CD14-positive monocyte (primary cell): ENCODE measurements at regions not wholly inside any gene's neighbourhood (a gene's known extent, or its start where the extent isn't known, plus 50 kb on each side); places are given as distances from the start of the nearest gene placed in this dataset.

Experiments
- DNase-seq, 3 donors: peaks; one replicate each; pipeline ENCODE4 v3.0.0-alpha.2; 2011 to 2022
- H2AFZ ChIP-seq: 2 replicates; pipeline ENCODE4 v1.6.0; 2012; ENCODE audit warnings: mild to moderate bottlenecking, low read depth, low read length, inconsistent platforms; ENCODE audit not compliant: insufficient read depth, poor library complexity, severe bottlenecking
- H3K27ac ChIP-seq, 2 donors: 1 replicate in 1 of 2; 2 replicates in 1 of 2; pipeline ENCODE4 v1.5.1; 2012 to 2013; ENCODE audit warnings: low read length in 2 of 2, control low read depth in 1 of 2, inconsistent platforms in 1 of 2, low read depth in 1 of 2, mild to moderate bottlenecking in 1 of 2
- H3K27me3 ChIP-seq, 2 donors: one replicate each; pipeline versions ENCODE4 v1.6.0 to v1.6.1; 2011 to 2013; ENCODE audit warnings: low read length in 2 of 2; ENCODE audit not compliant: control insufficient read depth in 2 of 2, insufficient read depth in 2 of 2
- H3K36me3 ChIP-seq, 2 donors: replicated peaks in 1 of 2; 1 replicate in 1 of 2; 2 replicates in 1 of 2; pipeline versions ENCODE4 v1.5.1 to v1.6.1; 2012 to 2013; ENCODE audit warnings: low read length in 2 of 2, control low read depth in 1 of 2, inconsistent platforms in 1 of 2, mild to moderate bottlenecking in 1 of 2; ENCODE audit not compliant: insufficient read depth in 2 of 2, control insufficient read depth in 1 of 2
- H3K4me1 ChIP-seq, 2 donors: 1 replicate in 1 of 2; 2 replicates in 1 of 2; pipeline versions ENCODE4 v1.5.1 to v1.6.1; 2012 to 2013; ENCODE audit warnings: low read length in 2 of 2, control low read depth in 1 of 2, inconsistent platforms in 1 of 2, mild to moderate bottlenecking in 1 of 2, moderate library complexity in 1 of 2; ENCODE audit not compliant: insufficient read depth in 2 of 2, control insufficient read depth in 1 of 2
- H3K4me2 ChIP-seq: replicated peaks from 2 replicates; pipeline ENCODE3; 2012; ENCODE audit warnings: low read length, moderate library complexity, mild to moderate bottlenecking; ENCODE audit not compliant: poor library complexity, severe bottlenecking; ENCODE audit errors: extremely low read depth
- H3K4me3 ChIP-seq, 3 experiments: fragments of 200-600 bp in 1 of 3; sonication (generic) in 1 of 3; replicated peaks in 1 of 3; 1 replicate in 2 of 3; 2 replicates in 1 of 3; pipeline ENCODE4 v1.5.1; 2011 to 2013; ENCODE audit warnings: low read length in 3 of 3, mild to moderate bottlenecking in 3 of 3, control low read depth in 2 of 3, low read depth in 2 of 3, inconsistent platforms in 1 of 3, moderate library complexity in 1 of 3
- H3K79me2 ChIP-seq: 2 replicates; pipeline ENCODE4 v1.6.0; 2012; ENCODE audit warnings: mild to moderate bottlenecking, control low read depth, inconsistent platforms, low read length, moderate library complexity; ENCODE audit not compliant: insufficient read depth
- H3K9ac ChIP-seq: 2 replicates; pipeline ENCODE4 v1.6.0; 2017; ENCODE audit warnings: low read length, mild to moderate bottlenecking; ENCODE audit not compliant: insufficient read depth, poor library complexity, severe bottlenecking
- H3K9me3 ChIP-seq, 2 donors: replicated peaks in 1 of 2; 1 replicate in 1 of 2; 2 replicates in 1 of 2; pipeline versions ENCODE4 v1.5.1 to v1.6.1; 2012 to 2013; ENCODE audit warnings: low read length in 2 of 2, control low read depth in 1 of 2; ENCODE audit not compliant: control insufficient read depth in 1 of 2, insufficient read depth in 1 of 2
- H4K20me1 ChIP-seq: 2 replicates; pipeline ENCODE4 v1.6.0; 2012; ENCODE audit warnings: mild to moderate bottlenecking, low read length, control low read depth, moderate library complexity; ENCODE audit not compliant: insufficient read depth
- H3K27ac Mint-ChIP-seq, 7 donors: one replicate each; pipeline ENCODE4 v1.8.0; 2020; ENCODE audit warnings: mild to moderate bottlenecking in 7 of 7, mixed read lengths in 7 of 7, moderate library complexity in 6 of 7, inconsistent platforms in 2 of 7
- H3K27me3 Mint-ChIP-seq, 3 donors: one replicate each; pipeline ENCODE4 v1.8.0; 2021 to 2022; ENCODE audit warnings: low read depth in 3 of 3, mild to moderate bottlenecking in 3 of 3, mixed read lengths in 3 of 3, moderate library complexity in 3 of 3, inconsistent platforms in 1 of 3
- H3K36me3 Mint-ChIP-seq, 2 donors: one replicate each; pipeline ENCODE4 v1.8.0; 2020; ENCODE audit warnings: mixed read lengths in 2 of 2, inconsistent platforms in 1 of 2, mild to moderate bottlenecking in 1 of 2
- H3K4me1 Mint-ChIP-seq: one replicate; pipeline ENCODE4 v1.8.0; 2020; ENCODE audit warnings: mild to moderate bottlenecking, mixed read lengths
- H3K4me3 Mint-ChIP-seq, 2 donors: one replicate each; pipeline ENCODE4 v1.8.0; 2020; ENCODE audit warnings: mild to moderate bottlenecking in 2 of 2, mixed read lengths in 2 of 2, moderate library complexity in 1 of 2
- H3K9me3 Mint-ChIP-seq, 7 donors: one replicate each; pipeline ENCODE4 v1.8.0; 2020 to 2022; ENCODE audit warnings: mixed read lengths in 7 of 7, mild to moderate bottlenecking in 6 of 7, moderate library complexity in 6 of 7, inconsistent platforms in 2 of 7
- WGBS: methylation state at CpG from one replicate; pipeline ENCODE4 v1.1.5; 2013; ENCODE audit warnings: missing lambda C conversion rate; ENCODE audit not compliant: insufficient coverage; 5-methylcytosine and 5-hydroxymethylcytosine counted together
- intact Hi-C, 2 donors: fragments of 100-400 bp; cut with micrococcal nuclease; formaldehyde crosslinking; loops; one replicate each; pipeline versions ENCODE4 v1.15.0 to v1.15.1; 2023
- TF ChIP-seq, protein P1 (sequence below): fragments of 200-600 bp; IDR thresholded peaks from one replicate; pipeline ENCODE4 v1.8.0; 2022; ENCODE audit warnings: antibody characterized with exemption, mild to moderate bottlenecking

DNA sequence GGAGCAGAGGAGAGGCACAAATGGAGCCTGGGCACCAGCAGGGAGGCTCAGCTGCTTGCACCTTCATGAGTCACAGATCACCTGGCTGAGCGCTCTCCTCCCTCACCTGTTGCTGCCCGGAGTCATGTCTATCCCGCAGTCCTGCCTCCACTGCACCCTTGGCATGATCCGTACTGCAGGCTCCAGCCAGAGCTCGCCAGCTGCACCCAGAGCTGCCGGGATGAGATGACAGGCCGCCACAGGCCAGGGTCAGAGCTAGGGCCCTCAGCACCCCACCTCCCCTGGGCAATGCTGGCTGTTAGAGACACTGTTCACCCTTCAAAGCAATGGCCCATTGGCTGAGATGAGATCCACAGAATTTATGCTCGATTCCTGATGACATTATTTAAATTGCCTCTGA lies 702.8 kb downstream of the TBC1D22A start:
- 91% methylated on average over 8 of the region's 8 CpGs for WGBS
- no peak overlapping the region for H3K27ac ChIP-seq
- H3K4me3 ChIP-seq: no peak overlapping the region
- H3K79me2 ChIP-seq: no peaks in the 10 kb centered on the region
- no peaks in the 10 kb centered on the region for H3K36me3 ChIP-seq
- no peak for DNase-seq
- H3K9me3 ChIP-seq: peaks cover 26 to 27% of the 10 kb centered on the region in 2 donors
- no peak overlapping the region for H3K27ac Mint-ChIP-seq
- H3K9ac ChIP-seq: no peak overlapping the region
- H3K27me3 ChIP-seq: no peaks in the 10 kb centered on the region
- H3K4me1 ChIP-seq: no peaks in the 10 kb centered on the region
- no peaks in the 10 kb centered on the region for H3K4me1 Mint-ChIP-seq
- no peak overlapping the region for H3K4me3 Mint-ChIP-seq
- TF ChIP-seq, protein P1, sequence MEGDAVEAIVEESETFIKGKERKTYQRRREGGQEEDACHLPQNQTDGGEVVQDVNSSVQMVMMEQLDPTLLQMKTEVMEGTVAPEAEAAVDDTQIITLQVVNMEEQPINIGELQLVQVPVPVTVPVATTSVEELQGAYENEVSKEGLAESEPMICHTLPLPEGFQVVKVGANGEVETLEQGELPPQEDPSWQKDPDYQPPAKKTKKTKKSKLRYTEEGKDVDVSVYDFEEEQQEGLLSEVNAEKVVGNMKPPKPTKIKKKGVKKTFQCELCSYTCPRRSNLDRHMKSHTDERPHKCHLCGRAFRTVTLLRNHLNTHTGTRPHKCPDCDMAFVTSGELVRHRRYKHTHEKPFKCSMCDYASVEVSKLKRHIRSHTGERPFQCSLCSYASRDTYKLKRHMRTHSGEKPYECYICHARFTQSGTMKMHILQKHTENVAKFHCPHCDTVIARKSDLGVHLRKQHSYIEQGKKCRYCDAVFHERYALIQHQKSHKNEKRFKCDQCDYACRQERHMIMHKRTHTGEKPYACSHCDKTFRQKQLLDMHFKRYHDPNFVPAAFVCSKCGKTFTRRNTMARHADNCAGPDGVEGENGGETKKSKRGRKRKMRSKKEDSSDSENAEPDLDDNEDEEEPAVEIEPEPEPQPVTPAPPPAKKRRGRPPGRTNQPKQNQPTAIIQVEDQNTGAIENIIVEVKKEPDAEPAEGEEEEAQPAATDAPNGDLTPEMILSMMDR: no peak
- H3K27me3 Mint-ChIP-seq: peaks cover 0 to 3% (median 2%) of the 10 kb centered on the region in 3 donors
- H4K20me1 ChIP-seq: no peaks in the 10 kb centered on the region
- H3K36me3 Mint-ChIP-seq: no peaks in the 10 kb centered on the region
- no peak overlapping the region for H2AFZ ChIP-seq
- intact Hi-C loops: no loop called here
- H3K9me3 Mint-ChIP-seq: peaks cover 12 to 33% (median 23%) of the 10 kb centered on the region in 7 donors
- no peak overlapping the region for H3K4me2 ChIP-seq

DNA sequence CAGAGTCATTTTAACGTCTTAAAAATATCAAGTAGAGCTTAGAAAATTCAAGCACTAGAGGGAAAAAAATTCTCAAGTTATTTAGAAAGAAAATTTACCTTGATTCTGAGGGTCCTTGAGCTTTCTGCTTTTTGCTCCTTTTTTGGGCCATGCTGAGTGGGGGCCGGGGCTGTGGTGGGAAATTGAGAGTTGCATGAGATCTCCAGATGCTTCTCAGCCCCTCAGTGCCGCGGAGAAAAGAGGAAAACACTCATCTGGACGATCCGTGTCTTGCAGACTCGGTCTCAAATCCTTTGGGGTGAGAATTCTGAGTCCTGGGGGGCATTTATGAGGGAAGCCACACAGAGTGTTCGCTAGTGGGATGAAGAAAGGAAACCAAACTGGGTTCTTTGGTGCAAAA lies 700.8 kb downstream of the TBC1D22A start:
- Histone ChIP-seq H3K4me2 (no peak overlapping the region), H2AFZ (no peak overlapping the region), H3K4me1 (no peaks in the 10 kb centered on the region), H3K27ac (no peak overlapping the region), H4K20me1 (no peaks in the 10 kb centered on the region), H3K9ac (no peak overlapping the region), H3K79me2 (no peaks in the 10 kb centered on the region), H3K36me3 (no peaks in the 10 kb centered on the region), H3K4me3 (no peak overlapping the region), H3K27me3 (no peaks in the 10 kb centered on the region), H3K9me3 (peaks cover 26 to 27% of the 10 kb centered on the region in 2 donors)
- DNase-seq: no peak
- H3K36me3 Mint-ChIP-seq: no peaks in the 10 kb centered on the region
- intact Hi-C loops: no loop called here
- peaks cover 0 to 3% (median 2%) of the 10 kb centered on the region in 3 donors for H3K27me3 Mint-ChIP-seq
- H3K27ac Mint-ChIP-seq: no peak overlapping the region
- H3K4me3 Mint-ChIP-seq: no peak overlapping the region
- no peaks in the 10 kb centered on the region for H3K4me1 Mint-ChIP-seq
- TF ChIP-seq, protein P1: no peak
- peaks cover 12 to 30% (median 18%) of the 10 kb centered on the region in 7 donors for H3K9me3 Mint-ChIP-seq
- WGBS: 69% methylated on average over 7 of the region's 8 CpGs
